HFF-Myc (cell line): ENCODE measurements at regions not wholly inside any gene's neighbourhood (a gene's known extent, or its start where the extent isn't known, plus 50 kb on each side); places are given as distances from the start of the nearest gene placed in this dataset.

Experiments used
- DNase-seq: peaks from one replicate; pipeline ENCODE4 v3.0.0-alpha.2; 2011; ENCODE audit warnings: low read depth; ENCODE audit errors: extremely low read depth
- H3K4me3 ChIP-seq: replicated peaks from 2 replicates; pipeline ENCODE4 v1.5.1; 2011; ENCODE audit warnings: low read depth, mild to moderate bottlenecking, control low read depth, low read length
- TF ChIP-seq, protein P1 (sequence below): IDR thresholded peaks from 2 replicates; pipeline ENCODE4 v1.5.1; 2012; ENCODE audit warnings: mild to moderate bottlenecking, low read depth, low read length, control low read depth; ENCODE audit errors: missing control alignments

- H3K4me3 ChIP-seq, result no peak overlapping the region
- TF ChIP-seq, protein P1, sequence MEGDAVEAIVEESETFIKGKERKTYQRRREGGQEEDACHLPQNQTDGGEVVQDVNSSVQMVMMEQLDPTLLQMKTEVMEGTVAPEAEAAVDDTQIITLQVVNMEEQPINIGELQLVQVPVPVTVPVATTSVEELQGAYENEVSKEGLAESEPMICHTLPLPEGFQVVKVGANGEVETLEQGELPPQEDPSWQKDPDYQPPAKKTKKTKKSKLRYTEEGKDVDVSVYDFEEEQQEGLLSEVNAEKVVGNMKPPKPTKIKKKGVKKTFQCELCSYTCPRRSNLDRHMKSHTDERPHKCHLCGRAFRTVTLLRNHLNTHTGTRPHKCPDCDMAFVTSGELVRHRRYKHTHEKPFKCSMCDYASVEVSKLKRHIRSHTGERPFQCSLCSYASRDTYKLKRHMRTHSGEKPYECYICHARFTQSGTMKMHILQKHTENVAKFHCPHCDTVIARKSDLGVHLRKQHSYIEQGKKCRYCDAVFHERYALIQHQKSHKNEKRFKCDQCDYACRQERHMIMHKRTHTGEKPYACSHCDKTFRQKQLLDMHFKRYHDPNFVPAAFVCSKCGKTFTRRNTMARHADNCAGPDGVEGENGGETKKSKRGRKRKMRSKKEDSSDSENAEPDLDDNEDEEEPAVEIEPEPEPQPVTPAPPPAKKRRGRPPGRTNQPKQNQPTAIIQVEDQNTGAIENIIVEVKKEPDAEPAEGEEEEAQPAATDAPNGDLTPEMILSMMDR, result no peak
- DNase-seq, result no peak
Measured at GRCh38 chr10:63765126-63765525, 243.9 kb downstream of the REEP3 start.

- TF ChIP-seq, protein P1, result no peak
- no peak overlapping the region for H3K4me3 ChIP-seq
- no peak for DNase-seq
Measured at GRCh38 chr10:63766745-63767137, 245.5 kb downstream of the REEP3 start.

DNA sequence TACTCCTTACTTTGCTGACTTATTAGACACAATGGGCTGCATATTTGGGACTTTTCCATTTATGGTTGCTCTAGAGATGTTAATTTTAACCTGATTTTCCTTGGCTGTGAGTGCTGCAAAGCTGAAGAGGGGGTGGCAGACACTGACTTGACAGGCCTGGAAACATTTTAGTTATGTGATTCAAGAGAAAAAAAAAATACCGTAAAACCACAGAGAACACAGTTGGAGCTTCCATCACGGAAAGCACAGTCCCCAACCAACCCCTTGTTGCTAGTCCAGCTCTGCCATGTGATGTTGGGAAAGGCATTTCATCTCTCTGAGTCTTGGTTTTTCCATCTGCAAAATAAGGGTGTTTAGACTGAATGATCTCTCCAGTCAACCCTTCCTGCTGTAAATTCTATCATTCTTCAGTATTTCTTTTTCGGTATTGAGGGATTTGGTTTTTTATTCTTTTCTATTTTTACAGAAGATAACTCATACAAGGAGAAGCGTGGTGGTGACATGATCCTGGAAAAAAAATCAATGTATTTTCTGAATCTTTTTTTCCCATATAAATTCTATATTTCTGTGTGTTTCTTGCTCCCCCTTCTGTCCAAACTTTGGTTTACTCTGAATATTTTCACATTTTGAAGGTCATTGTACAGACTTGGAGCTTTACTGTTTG is 246.1 kb downstream of the REEP3 start:
- no peak overlapping the region for H3K4me3 ChIP-seq
- no peak for DNase-seq
- TF ChIP-seq, protein P1, result no peak

GRCh38 chr10:63769367-63769766 is 248.2 kb downstream of the REEP3 start:
- TF ChIP-seq, protein P1, result no peak
- H3K4me3 ChIP-seq, result no peak overlapping the region
- no peak for DNase-seq

GRCh38 chr10:63770523-63770922 is 249.3 kb downstream of the REEP3 start:
- TF ChIP-seq, protein P1, result no peak
- no peak overlapping the region for H3K4me3 ChIP-seq
- DNase-seq, result no peak

GRCh38 chr10:63772491-63772890 is 251.3 kb downstream of the REEP3 start:
- TF ChIP-seq, protein P1, result no peak
- no peak overlapping the region for H3K4me3 ChIP-seq
- DNase-seq, result no peak

GRCh38 chr10:63773106-63773505 is 251.9 kb downstream of the REEP3 start:
- DNase-seq, result no peak
- TF ChIP-seq, protein P1, result no peak
- H3K4me3 ChIP-seq, result no peak overlapping the region
